HEK293 (cell line): ENCODE measurements at regions not wholly inside any gene's neighbourhood (a gene's known extent, or its start where the extent isn't known, plus 50 kb on each side); places are given as distances from the start of the nearest gene placed in this dataset.

Experiments
- CTCF ChIP-seq: fragments of 450-650 bp; formaldehyde crosslinking; IDR thresholded peaks from 2 replicates; pipeline ENCODE4 v1.5.1; 2016; ENCODE audit warnings: missing biosample characterization, missing genetic modification characterization
- GFI1B ChIP-seq: fragments of 450-650 bp; formaldehyde crosslinking; IDR thresholded peaks from 2 replicates; pipeline ENCODE4 v1.5.1; 2016; ENCODE audit warnings: missing biosample characterization, missing genetic modification characterization
- IKZF3 ChIP-seq: fragments of 450-650 bp; IDR thresholded peaks from 2 replicates; pipeline ENCODE4 v1.5.0; 2018; ENCODE audit warnings: missing biosample characterization, mild to moderate bottlenecking, missing genetic modification characterization, moderate library complexity
- PRDM1 ChIP-seq: fragments of 450-650 bp; formaldehyde crosslinking; IDR thresholded peaks from 2 replicates; pipeline ENCODE4; 2016; ENCODE audit warnings: missing biosample characterization, missing genetic modification characterization
- TCF7L2 ChIP-seq: IDR thresholded peaks from 2 replicates; pipeline ENCODE4 v1.6.1; 2011; ENCODE audit warnings: low read depth, mild to moderate bottlenecking, inconsistent platforms, low read length, moderate library complexity, borderline replicate concordance
- ZBTB17 ChIP-seq: fragments of 450-650 bp; formaldehyde crosslinking; IDR thresholded peaks from 2 replicates; pipeline ENCODE4 v1.5.1; 2016; ENCODE audit warnings: missing biosample characterization, missing genetic modification characterization
- ZBTB26 ChIP-seq: fragments of 450-650 bp; formaldehyde crosslinking; optimal IDR thresholded peaks from 2 replicates; pipeline ENCODE3; 2016; ENCODE audit warnings: missing biosample characterization, mild to moderate bottlenecking, missing genetic modification characterization
- ZEB2 ChIP-seq: fragments of 450-650 bp; formaldehyde crosslinking; IDR thresholded peaks from 2 replicates; pipeline ENCODE4 v1.5.1; 2016; ENCODE audit warnings: missing biosample characterization, missing genetic modification characterization
- ZNF138 ChIP-seq: fragments of 450-650 bp; formaldehyde crosslinking; IDR thresholded peaks from 2 replicates; pipeline ENCODE4 v1.5.1; 2016; ENCODE audit warnings: missing biosample characterization, missing genetic modification characterization, borderline replicate concordance
- ZNF514 ChIP-seq: fragments of 450-650 bp; formaldehyde crosslinking; IDR thresholded peaks from 2 replicates; pipeline ENCODE4 v1.5.1; 2016; ENCODE audit warnings: missing biosample characterization, missing genetic modification characterization
- ZNF530 ChIP-seq: fragments of 450-650 bp; formaldehyde crosslinking; IDR thresholded peaks from 2 replicates; pipeline ENCODE4 v1.5.1; 2016; ENCODE audit warnings: low read depth, missing biosample characterization, missing genetic modification characterization
- ZNF777 ChIP-seq: fragments of 450-650 bp; formaldehyde crosslinking; IDR thresholded peaks from 2 replicates; pipeline ENCODE4 v1.5.1; 2017; ENCODE audit warnings: missing biosample characterization, missing genetic modification characterization, borderline replicate concordance
- ZNF792 ChIP-seq: fragments of 450-650 bp; formaldehyde crosslinking; IDR thresholded peaks from 2 replicates; pipeline ENCODE4 v1.5.1; 2016; ENCODE audit warnings: missing biosample characterization, missing genetic modification characterization
- TF ChIP-seq, protein P1 (sequence below): fragments of 450-650 bp; formaldehyde crosslinking; IDR thresholded peaks from 2 replicates; pipeline ENCODE4 v1.5.0; 2017; ENCODE audit warnings: missing biosample characterization, missing genetic modification characterization, borderline replicate concordance

DNA sequence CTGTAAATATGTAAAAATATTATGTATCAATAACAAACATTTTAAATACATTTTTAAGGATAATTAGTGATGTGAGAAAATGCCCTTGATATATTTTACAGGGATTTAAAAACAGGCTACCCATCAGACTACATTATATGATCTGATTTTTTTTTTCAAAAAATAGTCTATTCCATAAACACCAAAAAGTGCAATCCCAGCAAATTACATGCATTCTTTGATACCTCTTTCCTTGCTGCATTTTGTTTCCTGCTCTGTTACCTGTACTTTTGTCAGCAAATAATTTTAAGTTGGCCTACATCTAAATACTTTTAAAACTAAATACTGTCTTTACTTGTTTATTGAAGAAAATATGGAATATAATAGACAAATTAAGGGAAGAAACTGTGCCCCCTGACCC is 306.2 kb upstream of the ARID1B start:
- no peak for TF ChIP-seq CTCF
- no peak for TF ChIP-seq ZNF792
- TF ChIP-seq ZBTB26, result no peak
- TF ChIP-seq PRDM1 (tag by site-specific recombination), result no peak
- no peak for TF ChIP-seq ZNF530 (tag by site-specific recombination)
- TF ChIP-seq GFI1B (tag by site-specific recombination), result no peak
- TF ChIP-seq, protein P1, sequence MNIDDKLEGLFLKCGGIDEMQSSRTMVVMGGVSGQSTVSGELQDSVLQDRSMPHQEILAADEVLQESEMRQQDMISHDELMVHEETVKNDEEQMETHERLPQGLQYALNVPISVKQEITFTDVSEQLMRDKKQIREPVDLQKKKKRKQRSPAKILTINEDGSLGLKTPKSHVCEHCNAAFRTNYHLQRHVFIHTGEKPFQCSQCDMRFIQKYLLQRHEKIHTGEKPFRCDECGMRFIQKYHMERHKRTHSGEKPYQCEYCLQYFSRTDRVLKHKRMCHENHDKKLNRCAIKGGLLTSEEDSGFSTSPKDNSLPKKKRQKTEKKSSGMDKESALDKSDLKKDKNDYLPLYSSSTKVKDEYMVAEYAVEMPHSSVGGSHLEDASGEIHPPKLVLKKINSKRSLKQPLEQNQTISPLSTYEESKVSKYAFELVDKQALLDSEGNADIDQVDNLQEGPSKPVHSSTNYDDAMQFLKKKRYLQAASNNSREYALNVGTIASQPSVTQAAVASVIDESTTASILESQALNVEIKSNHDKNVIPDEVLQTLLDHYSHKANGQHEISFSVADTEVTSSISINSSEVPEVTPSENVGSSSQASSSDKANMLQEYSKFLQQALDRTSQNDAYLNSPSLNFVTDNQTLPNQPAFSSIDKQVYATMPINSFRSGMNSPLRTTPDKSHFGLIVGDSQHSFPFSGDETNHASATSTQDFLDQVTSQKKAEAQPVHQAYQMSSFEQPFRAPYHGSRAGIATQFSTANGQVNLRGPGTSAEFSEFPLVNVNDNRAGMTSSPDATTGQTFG, result no peak
- no peak for TF ChIP-seq ZEB2 (tag by site-specific recombination)
- TF ChIP-seq ZBTB17 (tag by site-specific recombination), result no peak
- no peak for TF ChIP-seq ZNF138 (tag by site-specific recombination)
- TF ChIP-seq TCF7L2, result no peak
- TF ChIP-seq ZNF514 (tag by site-specific recombination), result no peak
- TF ChIP-seq ZNF777 (tag by site-specific recombination), result no peak
- TF ChIP-seq IKZF3, result no peak
